Epithelial cell of esophagus (primary cell): ENCODE measurements at regions not wholly inside any gene's neighbourhood (a gene's known extent, or its start where the extent isn't known, plus 50 kb on each side); places are given as distances from the start of the nearest gene placed in this dataset.
"Not testable (repeated sequence)": the region's sequence is repeated elsewhere in the genome, so short reads cannot be mapped to it uniquely, and the experiment has no call there.

Source experiments
- DNase-seq: peaks from one replicate; pipeline ENCODE4 v3.0.0; 2010; ENCODE audit warnings: low read depth
- H3K4me3 ChIP-seq: 2 replicates; pipeline ENCODE4 v1.5.1; 2011; ENCODE audit warnings: mild to moderate bottlenecking, low read length, control low read depth
- TF ChIP-seq, protein P1 (sequence below): IDR thresholded peaks from 2 replicates; pipeline ENCODE4 v1.5.1; 2011; ENCODE audit warnings: low read depth, mild to moderate bottlenecking, low read length, control low read depth, inconsistent platforms; ENCODE audit not compliant: insufficient read depth; ENCODE audit errors: missing control alignments

DNA sequence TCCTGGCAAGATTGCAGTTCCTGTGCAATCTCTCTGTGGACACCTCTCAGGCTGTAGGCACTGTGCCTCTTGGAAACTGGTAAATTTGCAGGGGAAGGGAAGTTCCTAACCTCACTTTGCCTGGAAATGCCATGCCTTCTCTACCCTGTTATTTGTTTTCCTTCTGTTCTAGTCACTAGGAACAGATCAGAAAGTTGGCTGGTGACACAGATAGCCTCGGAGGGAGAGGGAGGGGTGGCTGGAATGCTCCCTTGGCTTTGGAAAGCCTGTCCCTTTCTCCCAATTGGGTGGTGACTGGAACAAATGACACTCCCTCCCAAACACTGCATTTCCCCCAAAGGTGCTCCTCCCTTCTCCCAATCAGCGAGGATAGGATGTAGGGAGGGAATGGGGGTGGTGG lies 131.5 kb upstream of the F13A1 start:
- no peak for DNase-seq
- TF ChIP-seq, protein P1, sequence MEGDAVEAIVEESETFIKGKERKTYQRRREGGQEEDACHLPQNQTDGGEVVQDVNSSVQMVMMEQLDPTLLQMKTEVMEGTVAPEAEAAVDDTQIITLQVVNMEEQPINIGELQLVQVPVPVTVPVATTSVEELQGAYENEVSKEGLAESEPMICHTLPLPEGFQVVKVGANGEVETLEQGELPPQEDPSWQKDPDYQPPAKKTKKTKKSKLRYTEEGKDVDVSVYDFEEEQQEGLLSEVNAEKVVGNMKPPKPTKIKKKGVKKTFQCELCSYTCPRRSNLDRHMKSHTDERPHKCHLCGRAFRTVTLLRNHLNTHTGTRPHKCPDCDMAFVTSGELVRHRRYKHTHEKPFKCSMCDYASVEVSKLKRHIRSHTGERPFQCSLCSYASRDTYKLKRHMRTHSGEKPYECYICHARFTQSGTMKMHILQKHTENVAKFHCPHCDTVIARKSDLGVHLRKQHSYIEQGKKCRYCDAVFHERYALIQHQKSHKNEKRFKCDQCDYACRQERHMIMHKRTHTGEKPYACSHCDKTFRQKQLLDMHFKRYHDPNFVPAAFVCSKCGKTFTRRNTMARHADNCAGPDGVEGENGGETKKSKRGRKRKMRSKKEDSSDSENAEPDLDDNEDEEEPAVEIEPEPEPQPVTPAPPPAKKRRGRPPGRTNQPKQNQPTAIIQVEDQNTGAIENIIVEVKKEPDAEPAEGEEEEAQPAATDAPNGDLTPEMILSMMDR = no peak
- no peak overlapping the region for H3K4me3 ChIP-seq

DNA sequence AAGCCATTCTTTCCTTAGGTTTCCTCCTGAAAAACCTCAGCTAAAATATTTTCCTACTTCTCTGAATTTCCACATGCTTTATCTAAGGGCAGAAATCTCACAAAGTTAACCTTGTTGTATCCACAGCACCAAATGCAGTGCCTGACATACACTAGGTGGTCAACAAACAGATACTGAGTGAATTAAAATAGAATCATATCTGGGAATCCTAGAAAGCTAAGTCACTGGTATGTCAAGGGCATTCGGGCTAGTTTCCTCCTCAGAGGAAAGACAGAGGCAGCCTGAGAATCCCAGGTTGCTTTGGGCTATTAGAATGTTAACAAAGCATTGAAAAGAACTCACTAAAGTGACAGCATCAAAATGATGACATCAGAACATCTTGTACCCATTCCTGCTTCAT lies 132.7 kb upstream of the F13A1 start:
- H3K4me3 ChIP-seq = no peak overlapping the region
- DNase-seq = no peak
- TF ChIP-seq, protein P1 = no peak

DNA sequence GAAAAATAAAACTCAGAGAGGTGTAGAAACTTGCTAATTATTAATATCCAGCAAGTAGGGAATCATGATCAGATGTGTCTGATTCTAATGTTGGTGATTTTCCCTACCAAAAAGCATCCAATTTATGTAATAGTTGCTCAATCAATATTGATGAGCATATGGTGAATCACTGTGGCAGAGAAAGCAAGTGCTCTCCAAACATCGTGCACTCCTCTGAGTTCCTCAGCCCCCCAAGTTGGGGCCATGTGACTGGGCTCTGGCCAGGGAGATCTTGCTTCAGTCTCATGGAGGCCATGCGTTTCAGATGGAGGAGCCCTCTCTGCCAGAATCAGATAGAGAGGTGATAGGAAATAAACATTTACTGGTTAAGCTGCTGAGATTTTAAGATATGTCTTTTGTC lies 133.2 kb upstream of the LY86 start:
- peak; percentile 35 for DNase-seq
- H3K4me3 ChIP-seq = no peak overlapping the region
- TF ChIP-seq, protein P1 = no peak

DNA sequence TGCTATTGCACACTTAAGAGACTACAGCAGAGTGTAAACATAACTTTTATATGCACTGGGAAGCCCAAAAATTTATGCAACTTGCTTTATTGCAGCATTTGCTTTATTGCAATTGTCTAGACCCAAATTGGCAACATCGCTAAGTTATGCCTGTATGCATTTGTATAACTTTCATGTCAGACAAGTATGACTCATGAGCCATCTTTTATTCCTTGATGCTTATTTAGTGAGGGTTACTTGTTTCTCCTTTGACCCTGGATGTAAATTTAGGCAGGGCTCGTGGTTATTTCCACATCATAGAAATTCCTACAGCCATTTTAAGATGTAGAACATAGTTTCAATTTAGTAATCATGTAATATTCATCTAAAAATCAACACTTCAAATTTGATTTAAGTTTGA lies 130.3 kb upstream of the LY86 start:
- H3K4me3 ChIP-seq = no peak overlapping the region
- TF ChIP-seq, protein P1 = no peak
- peak; percentile 57 for DNase-seq

DNA sequence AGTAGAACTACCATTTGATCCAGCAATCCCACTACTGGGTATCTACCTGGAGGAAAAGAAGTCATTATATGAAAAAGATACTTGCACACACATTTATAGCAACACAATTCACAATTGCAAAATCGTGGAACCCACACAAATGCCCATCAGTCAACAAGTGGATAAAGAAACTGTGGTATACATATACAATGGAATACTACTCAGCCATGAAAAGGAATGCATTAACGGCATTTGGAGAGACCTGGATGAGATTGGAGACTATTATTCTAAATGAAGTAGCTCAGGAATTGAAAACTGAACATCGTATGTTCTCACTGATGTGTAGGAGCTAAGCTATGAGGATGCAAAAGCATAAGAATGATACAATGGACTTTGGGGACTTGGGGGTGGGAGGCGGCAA lies 128.6 kb upstream of the LY86 start:
- DNase-seq, H3K4me3 ChIP-seq: not testable (repeated sequence)

DNA sequence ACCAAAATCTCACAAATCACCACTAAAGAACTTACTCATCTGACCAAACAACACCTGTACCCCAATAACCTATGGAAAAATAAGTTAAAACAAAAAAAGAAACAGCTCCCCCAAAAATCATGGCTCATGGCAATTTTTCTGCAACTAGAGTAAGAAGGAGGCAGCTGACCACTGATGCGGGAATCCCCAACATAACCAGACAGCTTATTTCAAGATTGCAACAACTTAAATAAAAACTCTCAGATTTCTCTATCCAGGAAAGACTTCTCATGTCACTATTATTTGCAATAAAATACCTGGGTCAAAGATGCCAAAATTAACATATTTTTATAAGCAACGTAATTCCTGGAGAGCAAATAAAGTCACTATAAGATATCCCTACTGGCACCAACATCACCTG lies 128.1 kb upstream of the LY86 start:
- DNase-seq = no peak
- H3K4me3 ChIP-seq = no peak overlapping the region
- TF ChIP-seq, protein P1 = no peak

DNA sequence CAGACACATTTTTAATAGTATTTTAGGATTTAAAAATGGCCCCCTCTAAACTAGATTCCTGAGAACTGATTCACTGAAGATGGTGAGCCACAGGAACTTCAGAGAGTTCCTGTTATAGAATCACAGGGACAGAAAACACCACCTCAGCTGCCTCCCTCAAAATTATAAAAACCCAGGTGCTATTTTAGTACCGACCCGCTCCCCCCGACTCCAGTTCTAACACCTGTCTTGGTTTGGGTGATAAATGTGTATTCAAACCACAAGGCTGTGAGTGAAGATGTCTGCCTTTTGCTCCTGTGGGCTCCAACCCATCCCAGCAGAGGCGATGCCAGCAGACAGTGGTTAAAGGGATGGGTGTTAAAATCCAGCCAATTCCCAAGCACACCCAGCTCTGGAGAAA lies 127.4 kb upstream of the LY86 start:
- H3K4me3 ChIP-seq = no peak overlapping the region
- DNase-seq = no peak
- TF ChIP-seq, protein P1 = no peak

DNA sequence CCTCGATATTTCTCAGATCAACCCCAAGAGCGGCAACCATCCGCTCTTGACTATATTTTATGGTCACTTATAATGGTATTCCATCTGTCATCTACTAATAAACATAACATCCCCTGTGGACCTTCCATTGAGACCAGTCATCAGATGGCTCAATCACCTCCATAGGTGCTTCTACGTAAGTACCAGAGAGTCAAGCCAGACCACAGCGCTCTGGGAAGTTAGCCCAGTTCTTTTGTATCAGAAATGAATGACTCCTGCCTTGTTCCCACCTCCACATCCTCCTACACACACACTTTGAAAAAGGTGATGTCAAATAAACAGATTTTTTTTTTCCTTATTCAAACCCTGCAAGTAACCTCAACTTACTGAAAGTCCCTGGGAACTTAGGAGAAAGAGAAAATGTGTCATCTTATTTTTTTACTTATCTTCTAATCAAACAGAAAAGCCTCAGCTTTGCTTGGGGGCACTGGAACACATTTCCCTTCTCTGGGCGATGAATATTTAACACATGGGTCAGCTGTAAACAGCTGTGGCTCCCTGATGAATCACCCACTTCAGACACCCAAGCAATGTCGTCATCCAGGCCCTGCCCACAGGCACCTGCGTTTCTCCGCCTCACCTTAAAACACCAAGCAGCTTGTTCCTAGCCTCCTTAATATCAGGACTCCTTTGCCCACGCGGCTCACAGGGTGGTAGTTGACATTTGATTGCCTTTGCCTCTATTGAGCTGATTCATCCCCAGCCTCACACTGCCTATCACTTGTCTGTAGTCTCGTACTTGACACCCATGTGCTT lies 121.4 kb upstream of the LY86 start:
- DNase-seq = peak; percentile 99
- TF ChIP-seq, protein P1 = no peak
- H3K4me3 ChIP-seq = no peak overlapping the region
